Vagina (tissue), 2 donors: ENCODE measurements at regions not wholly inside any gene's neighbourhood (a gene's known extent, or its start where the extent isn't known, plus 50 kb on each side); places are given as distances from the start of the nearest gene placed in this dataset.

Experiments
- CTCF ChIP-seq, 3 experiments: fragments of 450-650 bp in 2 of 3; fragments of 200-600 bp in 1 of 3; sonication (generic) in 1 of 3; IDR thresholded peaks; one replicate each; pipeline ENCODE4 v1.5.1; 2017 to 2019; ENCODE audit warnings: antibody characterized with exemption in 3 of 3, mild to moderate bottlenecking in 2 of 3, moderate library complexity in 2 of 3
- POLR2A ChIP-seq, 2 donors: fragments of 450-650 bp; IDR thresholded peaks; one replicate each; pipeline ENCODE4 v1.6.1; 2017; ENCODE audit warnings: antibody characterized with exemption in 2 of 2, mild to moderate bottlenecking in 2 of 2, moderate library complexity in 2 of 2
- POLR2AphosphoS5 ChIP-seq, 2 donors: sonication (generic); formaldehyde crosslinking; IDR thresholded peaks; one replicate each; pipeline ENCODE4 v1.9.0; 2017; ENCODE audit warnings: antibody characterized with exemption in 2 of 2, mild to moderate bottlenecking in 2 of 2, low read depth in 1 of 2; ENCODE audit not compliant: insufficient read depth in 1 of 2

GRCh38 chr1:234944439-234945344 lies 183.9 kb downstream of the TOMM20 start:
- TF ChIP-seq CTCF (IDR thresholded peaks at IDR 0.05), result no peak
- TF ChIP-seq POLR2A (IDR thresholded peaks at IDR 0.05), result no peak
- TF ChIP-seq POLR2AphosphoS5 (IDR thresholded peaks at IDR 0.05; ENCODE audit: insufficient read depth in 1 of 2, low read depth in 1 of 2), result no peak
